ENCODE measurements at regions not wholly inside any gene's neighbourhood (a gene's known extent, or its start where the extent isn't known, plus 50 kb on each side); places are given as distances from the start of the nearest gene placed in this dataset.

DNA sequence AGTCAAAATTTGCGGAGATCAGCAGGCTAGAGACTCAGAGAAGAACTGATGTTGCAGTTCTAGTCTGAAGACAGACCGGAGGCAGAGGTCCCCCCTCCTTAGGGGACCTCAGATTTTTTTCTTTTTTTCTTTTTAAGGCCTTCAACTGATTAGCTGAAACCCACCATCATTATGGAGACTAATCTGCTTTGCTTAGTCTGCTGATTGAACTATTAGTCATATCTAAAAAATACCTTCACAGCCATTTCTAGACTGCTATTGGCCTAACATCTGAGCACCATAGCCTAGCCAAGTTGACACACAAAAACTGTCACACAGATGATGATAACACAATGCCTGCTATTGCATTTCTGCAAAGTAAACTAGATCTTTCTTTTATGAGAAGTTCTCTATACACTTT, 141.1 kb upstream of the TNFAIP3 start:
- TF ChIP-seq, protein P1, sequence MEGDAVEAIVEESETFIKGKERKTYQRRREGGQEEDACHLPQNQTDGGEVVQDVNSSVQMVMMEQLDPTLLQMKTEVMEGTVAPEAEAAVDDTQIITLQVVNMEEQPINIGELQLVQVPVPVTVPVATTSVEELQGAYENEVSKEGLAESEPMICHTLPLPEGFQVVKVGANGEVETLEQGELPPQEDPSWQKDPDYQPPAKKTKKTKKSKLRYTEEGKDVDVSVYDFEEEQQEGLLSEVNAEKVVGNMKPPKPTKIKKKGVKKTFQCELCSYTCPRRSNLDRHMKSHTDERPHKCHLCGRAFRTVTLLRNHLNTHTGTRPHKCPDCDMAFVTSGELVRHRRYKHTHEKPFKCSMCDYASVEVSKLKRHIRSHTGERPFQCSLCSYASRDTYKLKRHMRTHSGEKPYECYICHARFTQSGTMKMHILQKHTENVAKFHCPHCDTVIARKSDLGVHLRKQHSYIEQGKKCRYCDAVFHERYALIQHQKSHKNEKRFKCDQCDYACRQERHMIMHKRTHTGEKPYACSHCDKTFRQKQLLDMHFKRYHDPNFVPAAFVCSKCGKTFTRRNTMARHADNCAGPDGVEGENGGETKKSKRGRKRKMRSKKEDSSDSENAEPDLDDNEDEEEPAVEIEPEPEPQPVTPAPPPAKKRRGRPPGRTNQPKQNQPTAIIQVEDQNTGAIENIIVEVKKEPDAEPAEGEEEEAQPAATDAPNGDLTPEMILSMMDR (IDR thresholded peaks at IDR 0.05; ENCODE audit: insufficient read depth, low read depth, low read length), result no peak
- H3K4me3 ChIP-seq (ENCODE audit: low read depth, low read length), result no peak overlapping the region
- DNase-seq (ENCODE audit: low read depth), result no peak

DNA sequence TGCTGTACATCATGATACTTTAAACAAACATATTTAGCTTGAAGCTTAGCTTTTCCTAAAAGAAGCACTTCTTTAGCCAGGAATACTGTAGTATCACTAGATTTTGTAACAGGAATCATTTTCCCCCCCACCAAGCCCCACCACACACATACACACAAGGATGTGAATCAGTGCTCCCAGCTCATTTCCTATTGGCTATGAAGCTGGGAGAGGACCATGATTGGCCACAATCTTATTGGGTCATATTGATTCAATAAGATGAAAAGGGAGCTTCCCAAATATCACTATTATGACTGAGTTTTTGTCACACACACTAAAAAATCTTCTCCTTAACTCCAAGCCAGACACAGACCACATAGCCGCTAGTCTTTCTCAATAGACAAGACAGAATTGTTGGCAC, 140.5 kb upstream of the TNFAIP3 start:
- no peak overlapping the region for H3K4me3 ChIP-seq (ENCODE audit: low read depth, low read length)
- DNase-seq (ENCODE audit: low read depth), result no peak
- TF ChIP-seq, protein P1 (IDR thresholded peaks at IDR 0.05; ENCODE audit: insufficient read depth, low read depth, low read length), result no peak

DNA sequence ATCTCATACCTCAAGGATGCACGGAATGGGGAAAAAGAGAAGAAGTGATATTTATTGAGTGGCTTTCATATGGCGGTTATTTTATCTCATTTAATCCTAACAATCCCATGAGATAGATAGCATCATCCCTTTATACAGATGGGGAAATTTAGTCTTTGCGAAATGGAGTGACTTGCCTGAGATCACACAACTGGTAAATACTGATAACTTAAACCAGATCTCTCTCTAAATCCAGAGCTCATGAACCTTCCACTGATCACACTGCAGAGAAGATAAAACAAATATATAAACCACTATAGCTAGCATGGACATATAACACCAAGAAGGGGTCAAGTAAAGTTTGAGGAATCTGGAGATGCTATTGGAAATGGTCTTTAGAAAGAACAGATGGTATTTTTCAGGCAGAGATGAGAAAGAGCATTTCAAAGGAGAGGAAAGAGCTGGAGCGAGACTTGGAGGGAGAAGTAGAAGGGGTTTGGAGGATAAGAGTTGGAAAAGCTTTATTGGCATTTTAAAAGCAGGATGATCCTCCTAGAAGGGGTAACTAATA, 139.8 kb upstream of the TNFAIP3 start:
- DNase-seq (ENCODE audit: low read depth), result peak; percentile 55

DNA sequence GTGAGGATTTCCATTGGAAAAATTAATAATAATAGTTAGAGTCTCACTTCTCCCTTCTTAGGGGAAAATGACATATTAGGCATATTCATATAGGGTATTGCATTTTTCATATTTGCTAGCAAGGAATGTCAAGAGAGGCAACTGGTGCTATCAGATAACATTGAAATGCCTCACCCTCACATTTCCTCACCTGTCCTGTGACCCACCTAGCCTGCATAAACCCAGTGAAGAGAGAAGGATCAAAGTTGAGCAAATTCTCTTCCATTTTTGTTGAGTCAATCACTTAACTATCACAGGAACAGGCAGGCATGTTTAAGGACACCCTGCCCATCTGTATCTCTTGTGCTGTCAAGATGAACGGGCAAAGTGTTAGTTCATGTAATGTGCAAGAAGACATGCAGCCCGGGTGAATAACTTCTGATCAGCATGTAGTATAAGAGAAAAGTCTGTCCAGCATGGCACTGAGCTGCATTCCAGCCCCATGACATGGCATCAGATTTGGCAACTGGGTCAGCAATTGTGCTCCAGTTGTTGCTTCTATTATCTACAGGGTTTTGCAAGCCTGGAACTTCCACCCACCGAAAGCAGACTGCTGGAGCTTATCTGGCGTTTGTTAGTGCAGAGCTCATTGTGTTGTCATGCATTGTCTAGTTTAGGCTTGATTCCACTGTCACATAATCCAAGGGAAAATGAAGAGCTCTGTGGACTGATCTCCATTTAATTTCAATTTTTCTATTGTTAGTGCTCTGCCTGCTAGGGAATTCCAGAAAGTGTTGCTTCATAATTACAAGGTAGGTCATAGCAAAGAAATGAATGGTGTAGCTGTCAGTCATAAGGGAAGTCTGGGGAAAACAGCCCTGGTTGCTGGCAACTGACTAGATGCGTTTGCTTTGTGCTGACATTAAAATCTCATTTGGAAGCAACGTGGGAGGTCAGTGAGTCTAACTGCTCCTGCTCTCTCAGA, 138.4 kb upstream of the TNFAIP3 start:
- DNase-seq (ENCODE audit: low read depth), result peak; percentile 59

More for the DNA sequence above, 139.8 kb upstream of the TNFAIP3 start:
- TF ChIP-seq, protein P1 (IDR thresholded peaks at IDR 0.05; ENCODE audit: insufficient read depth, low read depth, low read length), result no peak
- no peak overlapping the region for H3K4me3 ChIP-seq (ENCODE audit: low read depth, low read length)

DNA sequence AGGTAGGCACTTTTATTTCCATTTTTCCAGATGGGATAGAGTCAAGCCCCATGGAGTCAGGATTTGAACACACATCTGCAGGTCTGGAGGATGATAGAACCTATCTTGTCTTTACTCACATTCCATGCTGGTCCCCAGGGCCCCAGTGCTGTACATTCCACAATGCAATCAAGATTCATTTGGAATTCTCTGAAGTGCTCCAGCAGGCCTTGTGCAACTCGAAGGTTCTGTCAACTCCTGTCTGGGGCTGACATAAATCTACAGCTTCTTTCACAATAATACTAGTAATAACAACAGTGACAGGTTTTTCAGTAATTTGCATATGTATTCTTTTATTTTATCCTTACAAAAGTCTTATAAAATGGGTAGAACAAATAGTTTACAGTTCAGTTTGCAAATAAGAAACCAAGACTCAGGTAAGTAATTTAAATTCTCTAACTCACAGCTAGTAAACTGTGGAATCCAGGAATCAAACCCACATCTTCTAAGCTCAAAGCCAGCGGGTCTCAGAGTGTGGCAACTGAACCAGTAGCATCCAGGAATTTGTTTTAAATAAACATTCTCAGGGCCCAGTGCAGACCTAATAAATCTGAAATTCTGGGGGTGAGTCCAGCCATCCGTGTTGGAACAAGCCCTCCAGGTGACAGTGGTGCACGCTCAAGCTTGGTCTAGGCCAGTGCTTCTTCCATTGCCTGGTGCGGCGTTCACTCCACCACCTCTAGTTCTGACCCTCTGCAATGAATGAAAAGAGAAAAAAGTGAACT, 137.0 kb upstream of the TNFAIP3 start:
- TF ChIP-seq, protein P1 (IDR thresholded peaks at IDR 0.05; ENCODE audit: insufficient read depth, low read depth, low read length), result no peak
- H3K4me3 ChIP-seq (ENCODE audit: low read depth, low read length), result no peak overlapping the region
- DNase-seq (ENCODE audit: low read depth), result peak; percentile 74

More for the DNA sequence above, 138.4 kb upstream of the TNFAIP3 start:
- TF ChIP-seq, protein P1 (IDR thresholded peaks at IDR 0.05; ENCODE audit: insufficient read depth, low read depth, low read length), result no peak
- H3K4me3 ChIP-seq (ENCODE audit: low read depth, low read length), result no peak overlapping the region

GRCh38 chr6:137731600-137731959, 135.5 kb upstream of the TNFAIP3 start:
- no peak overlapping the region for H3K4me3 ChIP-seq (ENCODE audit: low read depth, low read length)
- DNase-seq (ENCODE audit: low read depth), result no peak
- TF ChIP-seq, protein P1 (IDR thresholded peaks at IDR 0.05; ENCODE audit: insufficient read depth, low read depth, low read length), result no peak
